Rectal smooth muscle tissue (tissue), 1 donor: ENCODE measurements at regions not wholly inside any gene's neighbourhood (a gene's known extent, or its start where the extent isn't known, plus 50 kb on each side); places are given as distances from the start of the nearest gene placed in this dataset.

ENCODE experiments used
- H3K27ac ChIP-seq: one replicate; pipeline ENCODE4 v1.7.0; 2013; ENCODE audit warnings: low read depth, low read length, inconsistent platforms
- H3K27me3 ChIP-seq: one replicate; pipeline ENCODE4 v1.7.0; 2013; ENCODE audit warnings: low read length; ENCODE audit not compliant: control insufficient read depth, insufficient read depth
- H3K36me3 ChIP-seq: one replicate; pipeline ENCODE4 v1.7.0; 2013; ENCODE audit warnings: low read length; ENCODE audit not compliant: control insufficient read depth, insufficient read depth
- H3K4me1 ChIP-seq: one replicate; pipeline ENCODE4 v1.7.0; 2013; ENCODE audit warnings: low read length; ENCODE audit not compliant: control insufficient read depth, insufficient read depth
- H3K4me3 ChIP-seq: one replicate; pipeline ENCODE4 v1.7.0; 2013; ENCODE audit warnings: low read length
- H3K9ac ChIP-seq: one replicate; pipeline ENCODE4 v1.7.0; 2013; ENCODE audit warnings: low read length

- H3K36me3 ChIP-seq, result no peaks in the 10 kb centered on the region
- no peaks in the 10 kb centered on the region for H3K27me3 ChIP-seq
- no peak overlapping the region for H3K9ac ChIP-seq
- H3K4me3 ChIP-seq, result no peak overlapping the region
- H3K4me1 ChIP-seq, result no peaks in the 10 kb centered on the region
- H3K27ac ChIP-seq, result no peak overlapping the region
These were observed 62.1 kb downstream of the ZWINT start for GRCh38 chr10:56298941-56299340.

GRCh38 chr10:56296618-56297017 lies 64.4 kb downstream of the ZWINT start:
- Histone ChIP-seq H3K27me3 (no peaks in the 10 kb centered on the region), H3K27ac (no peak overlapping the region), H3K4me1 (no peaks in the 10 kb centered on the region), H3K36me3 (no peaks in the 10 kb centered on the region), H3K9ac (no peak overlapping the region), H3K4me3 (no peak overlapping the region)

DNA sequence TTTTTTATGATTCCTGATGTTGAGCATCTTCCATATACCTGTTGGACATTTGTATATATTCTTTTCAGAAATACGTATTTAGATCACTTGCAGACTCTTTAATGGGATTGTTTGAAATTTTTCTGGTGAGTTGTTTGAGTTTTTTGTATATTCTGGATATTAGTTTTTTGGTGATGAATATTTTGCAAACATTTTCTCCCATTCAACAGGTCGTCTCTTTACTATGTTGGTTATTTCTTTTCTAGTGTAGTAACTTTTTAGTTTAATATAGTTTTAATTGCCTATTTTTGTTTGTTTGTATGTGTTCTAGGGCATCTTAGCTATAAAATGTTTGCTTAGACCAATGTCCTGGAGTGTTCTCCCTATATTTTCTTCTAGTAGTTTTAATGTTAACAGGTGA lies 72.7 kb downstream of the ZWINT start:
- Histone ChIP-seq H3K27me3 (no peaks in the 10 kb centered on the region), H3K9ac (no peak overlapping the region), H3K36me3 (no peaks in the 10 kb centered on the region), H3K4me3 (no peak overlapping the region), H3K27ac (no peak overlapping the region), H3K4me1 (no peaks in the 10 kb centered on the region)

DNA sequence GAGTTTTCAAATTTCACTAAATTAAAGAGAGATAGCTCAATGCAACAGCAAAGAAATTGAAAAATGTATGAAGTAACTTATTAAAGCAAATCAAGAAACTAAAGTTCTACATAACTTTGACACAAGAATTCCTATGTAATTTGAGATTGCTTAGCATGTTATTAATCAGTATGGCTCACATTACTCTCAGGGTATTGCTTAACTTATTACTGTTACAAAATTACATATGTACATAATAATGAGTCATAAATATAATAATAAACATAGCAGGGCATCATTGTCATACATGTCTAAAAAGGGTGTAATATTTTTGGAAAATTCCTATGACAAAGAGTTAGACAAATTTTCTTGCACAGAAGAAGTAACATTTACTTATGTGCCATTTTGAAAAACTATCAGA lies 75.0 kb downstream of the ZWINT start:
- no peaks in the 10 kb centered on the region for H3K27me3 ChIP-seq
- no peaks in the 10 kb centered on the region for H3K4me1 ChIP-seq
- H3K4me3 ChIP-seq, result no peak overlapping the region
- no peaks in the 10 kb centered on the region for H3K36me3 ChIP-seq
- no peak overlapping the region for H3K9ac ChIP-seq
- no peak overlapping the region for H3K27ac ChIP-seq

DNA sequence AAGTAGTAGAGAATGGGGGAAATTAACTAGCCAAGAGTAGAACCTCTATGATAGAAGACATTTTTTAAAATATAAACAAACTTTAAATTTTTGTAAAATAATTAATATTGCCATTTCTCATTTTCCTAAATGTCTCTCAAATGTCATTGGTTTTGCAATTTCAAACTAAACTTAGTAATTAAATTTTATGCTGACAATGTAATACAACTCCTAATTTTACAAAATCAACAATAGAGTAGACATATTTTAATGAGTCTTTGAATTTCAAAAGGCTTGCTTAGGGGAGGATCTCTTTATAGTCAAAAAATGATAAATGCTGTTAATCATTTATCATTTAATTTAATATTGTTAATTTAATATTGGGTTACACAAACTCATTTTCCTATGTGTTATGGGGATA lies 81.8 kb downstream of the ZWINT start:
- no peak overlapping the region for H3K4me3 ChIP-seq
- H3K9ac ChIP-seq, result no peak overlapping the region
- no peak overlapping the region for H3K27ac ChIP-seq
- H3K36me3 ChIP-seq, result no peaks in the 10 kb centered on the region
- H3K4me1 ChIP-seq, result no peaks in the 10 kb centered on the region
- no peaks in the 10 kb centered on the region for H3K27me3 ChIP-seq

DNA sequence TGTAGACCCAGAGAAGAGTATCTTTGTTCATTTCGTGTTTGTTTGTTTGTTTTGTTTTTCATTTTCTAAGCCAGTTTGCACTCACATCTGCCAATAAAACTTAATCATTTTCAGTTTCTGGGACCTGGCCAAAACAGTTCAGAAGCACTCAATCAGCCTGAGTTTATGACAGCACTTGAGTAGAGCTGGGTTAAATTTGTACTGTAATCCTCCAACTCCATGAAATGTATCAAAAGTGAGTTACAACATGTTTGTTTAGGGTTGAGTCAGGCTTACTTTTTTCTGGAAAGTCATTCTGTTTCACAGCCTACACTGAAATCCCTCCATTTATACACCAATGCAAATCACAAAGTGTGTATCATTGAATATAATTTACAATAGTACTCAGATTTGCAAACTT lies 91.9 kb downstream of the ZWINT start:
- H3K9ac ChIP-seq, result no peak overlapping the region
- no peaks in the 10 kb centered on the region for H3K36me3 ChIP-seq
- no peak overlapping the region for H3K4me3 ChIP-seq
- H3K27me3 ChIP-seq, result no peaks in the 10 kb centered on the region
- no peaks in the 10 kb centered on the region for H3K4me1 ChIP-seq
- H3K27ac ChIP-seq, result no peak overlapping the region

DNA sequence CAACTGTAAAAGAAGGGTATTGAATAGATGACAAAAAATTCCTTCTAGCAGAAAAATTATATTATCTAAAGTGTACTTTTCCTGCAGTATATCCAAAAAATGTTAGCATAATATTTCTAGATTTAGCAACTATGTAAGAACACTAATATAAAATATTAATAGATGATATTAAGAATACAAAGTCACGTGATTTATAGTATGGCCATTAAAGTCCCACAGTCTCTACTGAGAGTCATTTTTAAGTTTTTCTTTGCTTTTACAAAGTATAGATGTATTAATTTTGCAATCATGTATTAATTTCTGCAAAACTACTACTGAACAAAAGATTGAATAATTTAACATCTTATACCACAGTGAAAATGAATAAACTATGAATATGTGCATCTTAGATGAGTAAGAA lies 94.9 kb downstream of the ZWINT start:
- no peaks in the 10 kb centered on the region for H3K27me3 ChIP-seq
- no peak overlapping the region for H3K4me3 ChIP-seq
- no peaks in the 10 kb centered on the region for H3K4me1 ChIP-seq
- no peaks in the 10 kb centered on the region for H3K36me3 ChIP-seq
- H3K27ac ChIP-seq, result no peak overlapping the region
- no peak overlapping the region for H3K9ac ChIP-seq

DNA sequence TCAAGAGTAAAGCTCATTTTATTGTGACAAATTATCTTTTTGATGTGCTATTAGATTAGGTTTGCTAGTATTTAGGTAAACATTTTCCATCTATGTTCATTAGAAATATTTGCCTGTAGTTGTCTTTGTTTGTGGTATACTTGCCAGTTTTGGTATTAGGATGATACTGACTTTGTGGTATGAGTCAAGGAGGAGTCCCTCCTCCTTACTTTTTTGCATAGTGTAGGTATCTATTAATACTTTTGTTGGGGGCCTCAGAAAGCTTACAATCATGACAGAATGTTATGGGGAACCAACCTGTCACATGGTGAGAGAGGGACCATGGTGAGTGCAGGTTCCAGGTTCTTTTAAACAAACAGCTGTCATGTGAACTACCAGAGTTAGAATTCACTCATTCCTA lies 102.1 kb downstream of the ZWINT start:
- Histone ChIP-seq H3K4me3 (no peak overlapping the region), H3K27me3 (no peaks in the 10 kb centered on the region), H3K9ac (no peak overlapping the region), H3K27ac (no peak overlapping the region), H3K4me1 (no peaks in the 10 kb centered on the region), H3K36me3 (no peaks in the 10 kb centered on the region)

DNA sequence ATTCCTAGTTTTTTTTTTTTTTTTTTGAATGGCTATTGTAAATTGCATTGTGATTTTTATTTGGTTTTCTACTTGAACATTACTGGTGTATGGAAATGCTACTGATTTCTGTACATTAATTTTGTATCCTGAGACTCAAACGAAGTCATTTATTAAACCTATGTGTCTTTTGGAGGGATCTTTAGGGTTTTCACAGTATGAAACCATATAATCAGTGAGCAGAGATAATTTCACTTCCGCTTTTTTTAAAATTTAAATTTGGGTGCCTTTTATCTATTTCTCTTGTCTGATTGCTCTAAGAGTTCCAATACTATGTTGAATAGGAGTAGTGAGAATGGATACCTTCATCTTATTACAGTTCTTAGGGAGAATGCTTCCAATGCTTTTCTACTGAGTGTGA lies 102.7 kb downstream of the ZWINT start:
- H3K36me3 ChIP-seq, result no peaks in the 10 kb centered on the region
- no peaks in the 10 kb centered on the region for H3K4me1 ChIP-seq
- no peak overlapping the region for H3K4me3 ChIP-seq
- H3K27ac ChIP-seq, result no peak overlapping the region
- H3K9ac ChIP-seq, result no peak overlapping the region
- no peaks in the 10 kb centered on the region for H3K27me3 ChIP-seq

DNA sequence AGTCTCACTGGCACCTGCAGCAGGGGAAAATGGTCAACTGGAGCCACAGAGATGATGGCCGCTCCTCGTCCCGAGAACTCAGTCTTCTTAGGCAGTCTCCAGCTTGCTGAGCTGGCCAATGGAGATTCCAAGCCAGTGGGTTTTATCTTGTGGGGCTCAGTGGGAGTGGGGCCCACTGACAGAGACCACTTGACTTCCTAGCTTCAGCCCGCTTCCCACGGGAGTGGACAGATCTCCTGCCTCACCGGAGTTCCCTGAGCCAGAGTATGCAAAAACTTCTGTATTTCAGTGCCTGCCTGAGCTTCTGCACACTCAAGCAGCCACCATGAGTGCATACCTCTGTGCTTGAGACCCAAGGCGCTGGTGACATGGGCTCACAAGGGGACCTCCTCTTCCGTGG lies 105.8 kb downstream of the ZWINT start:
- Histone ChIP-seq H3K27me3 (no peaks in the 10 kb centered on the region), H3K4me3 (no peak overlapping the region), H3K4me1 (no peaks in the 10 kb centered on the region), H3K9ac (no peak overlapping the region), H3K27ac (no peak overlapping the region), H3K36me3 (no peaks in the 10 kb centered on the region)

- no peaks in the 10 kb centered on the region for H3K36me3 ChIP-seq
- H3K4me3 ChIP-seq, result no peak overlapping the region
- no peaks in the 10 kb centered on the region for H3K4me1 ChIP-seq
- no peaks in the 10 kb centered on the region for H3K27me3 ChIP-seq
- no peak overlapping the region for H3K27ac ChIP-seq
- H3K9ac ChIP-seq, result no peak overlapping the region
These were observed 120.6 kb downstream of the ZWINT start for GRCh38 chr10:56240471-56240870.

DNA sequence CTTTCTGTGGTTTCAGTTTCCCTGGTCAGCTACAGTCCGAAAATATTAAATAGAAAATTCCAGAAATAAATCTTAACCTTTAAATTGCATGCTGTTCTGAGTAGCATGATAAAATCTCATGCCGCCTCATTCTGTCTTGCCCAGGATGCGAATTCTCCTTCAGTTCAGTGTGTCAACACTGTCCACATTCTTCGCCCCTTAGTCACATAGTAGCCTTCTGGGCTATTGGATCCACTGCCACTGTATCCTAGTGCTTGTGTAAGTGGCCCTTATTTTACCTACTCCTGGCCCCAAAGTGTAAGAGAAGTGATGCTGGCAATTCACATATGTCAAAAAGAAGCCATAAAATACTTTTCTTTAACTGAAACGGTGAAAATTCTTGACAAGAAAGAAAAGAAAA lies 129.6 kb downstream of the ZWINT start:
- H3K36me3 ChIP-seq, result no peaks in the 10 kb centered on the region
- H3K27ac ChIP-seq, result no peak overlapping the region
- H3K27me3 ChIP-seq, result no peaks in the 10 kb centered on the region
- no peaks in the 10 kb centered on the region for H3K4me1 ChIP-seq
- H3K4me3 ChIP-seq, result no peak overlapping the region
- H3K9ac ChIP-seq, result no peak overlapping the region

- Histone ChIP-seq H3K4me3 (no peak overlapping the region), H3K9ac (no peak overlapping the region), H3K4me1 (no peaks in the 10 kb centered on the region), H3K27ac (no peak overlapping the region), H3K27me3 (no peaks in the 10 kb centered on the region), H3K36me3 (no peaks in the 10 kb centered on the region)
These were observed 138.8 kb downstream of the ZWINT start for GRCh38 chr10:56222237-56222636.

GRCh38 chr10:56212951-56213350 lies 148.1 kb downstream of the ZWINT start:
- no peaks in the 10 kb centered on the region for H3K36me3 ChIP-seq
- no peak overlapping the region for H3K27ac ChIP-seq
- H3K4me3 ChIP-seq, result no peak overlapping the region
- H3K4me1 ChIP-seq, result no peaks in the 10 kb centered on the region
- no peaks in the 10 kb centered on the region for H3K27me3 ChIP-seq
- no peak overlapping the region for H3K9ac ChIP-seq
